GM10266 (cell line): ENCODE measurements at regions not wholly inside any gene's neighbourhood (a gene's known extent, or its start where the extent isn't known, plus 50 kb on each side); places are given as distances from the start of the nearest gene placed in this dataset.

Experiments
- DNase-seq: peaks from one replicate; pipeline ENCODE4 v3.0.0; 2012; ENCODE audit errors: extremely low spot score
- CTCF ChIP-seq: IDR thresholded peaks from 2 replicates; pipeline ENCODE4 v1.5.1; 2012; ENCODE audit warnings: mild to moderate bottlenecking, low read depth; ENCODE audit not compliant: control insufficient read depth, insufficient read depth; ENCODE audit errors: missing control alignments

- no peak for TF ChIP-seq CTCF
- no peak for DNase-seq
Measured at GRCh38 chrY:8442097-8442496, 895.2 kb upstream of the TSPY4 start.

DNA sequence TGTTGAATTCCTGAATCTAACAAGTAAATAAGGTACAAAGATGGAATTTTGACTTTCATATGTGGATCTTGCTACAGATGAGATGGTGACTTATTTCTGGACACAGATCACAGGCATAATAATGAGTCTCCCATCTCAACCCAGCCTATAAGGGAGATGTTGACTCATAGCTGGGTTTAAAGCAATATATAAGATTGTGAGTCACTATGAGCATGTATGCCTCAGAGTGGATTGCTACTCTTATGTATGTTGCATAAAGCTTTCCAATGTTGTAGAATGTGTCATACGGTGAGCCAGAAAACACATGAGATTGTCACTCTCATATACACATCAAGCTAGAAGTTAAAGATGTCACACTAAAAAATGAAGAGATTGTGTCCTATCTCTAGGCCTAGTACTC, 884.3 kb upstream of the TSPY4 start:
- TF ChIP-seq CTCF = no peak
- no peak for DNase-seq

DNA sequence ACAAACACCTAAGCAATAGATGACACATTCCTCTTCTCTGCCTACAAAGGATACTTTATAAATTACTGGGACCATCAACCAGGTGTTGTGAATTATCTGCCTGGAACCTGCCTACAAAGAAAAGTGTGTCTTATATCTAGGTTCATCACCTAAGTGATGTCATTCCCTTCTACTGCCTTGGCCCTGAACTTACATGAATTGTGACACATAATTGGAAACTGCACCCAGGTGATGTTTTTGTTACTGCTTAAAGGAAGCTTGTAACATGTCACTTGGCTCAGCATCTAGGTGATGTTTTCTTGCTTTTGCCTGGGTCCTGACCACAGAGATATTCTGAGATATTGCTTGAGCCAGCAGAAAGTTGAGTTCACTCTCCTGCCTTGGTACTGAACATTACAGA, 870.5 kb upstream of the TSPY4 start:
- no peak for TF ChIP-seq CTCF
- no peak for DNase-seq

DNA sequence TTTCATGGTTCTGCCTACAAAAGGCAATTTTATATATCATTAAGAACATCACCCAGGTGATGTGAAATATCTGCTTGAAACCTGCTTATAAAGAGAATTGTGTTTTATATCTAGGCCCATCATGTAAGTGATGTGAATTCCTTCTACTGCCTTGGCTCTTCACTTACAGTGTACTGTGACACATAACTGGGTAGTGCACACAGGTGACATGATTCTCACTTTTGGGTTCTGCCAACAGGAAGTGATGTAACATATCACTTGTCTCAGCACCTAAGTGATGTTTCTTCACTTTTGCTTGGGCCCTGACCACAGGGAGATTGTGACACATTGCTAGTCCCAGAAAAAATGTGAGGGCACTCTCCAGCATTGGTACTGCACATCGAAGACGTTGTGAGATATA, 867.0 kb upstream of the TSPY4 start:
- TF ChIP-seq CTCF = no peak
- no peak for DNase-seq

- no peak for DNase-seq
- no peak for TF ChIP-seq CTCF
Measured at GRCh38 chrY:8479141-8479540, 858.1 kb upstream of the TSPY4 start.

- DNase-seq = no peak
- no peak for TF ChIP-seq CTCF
Measured at GRCh38 chrY:8488955-8489354, 848.3 kb upstream of the TSPY4 start.

GRCh38 chrY:8489880-8490630, 847.2 kb upstream of the TSPY4 start:
- DNase-seq = no peak
- TF ChIP-seq CTCF = no peak
